H9 (cell line): ENCODE measurements at regions not wholly inside any gene's neighbourhood (a gene's known extent, or its start where the extent isn't known, plus 50 kb on each side); places are given as distances from the start of the nearest gene placed in this dataset.

Source experiments
- DNase-seq: peaks from one replicate; pipeline ENCODE4 v3.0.0-alpha.2; 2017
- H2AFZ ChIP-seq: one replicate; pipeline ENCODE4 v1.6.1; 2013; ENCODE audit warnings: mild to moderate bottlenecking, low read length, control low read depth, moderate library complexity
- H2AK5ac ChIP-seq: 2 replicates; pipeline ENCODE4 v1.6.1; 2013; ENCODE audit warnings: low read length, control low read depth, mixed read lengths; ENCODE audit not compliant: insufficient read length
- H2BK120ac ChIP-seq: one replicate; pipeline ENCODE4 v1.6.1; 2013; ENCODE audit warnings: low read depth, mild to moderate bottlenecking, low read length, control low read depth, inconsistent platforms; ENCODE audit not compliant: poor library complexity, severe bottlenecking
- H2BK12ac ChIP-seq: 2 replicates; pipeline ENCODE4 v1.6.1; 2013; ENCODE audit warnings: low read length, control low read depth, mixed read lengths, low read depth; ENCODE audit not compliant: insufficient read length
- H2BK15ac ChIP-seq: 2 replicates; pipeline ENCODE4 v1.6.1; 2013; ENCODE audit warnings: low read depth, low read length, control low read depth
- H2BK20ac ChIP-seq: one replicate; pipeline ENCODE4 v1.6.1; 2013; ENCODE audit warnings: low read depth, mild to moderate bottlenecking, low read length, control low read depth, inconsistent platforms; ENCODE audit not compliant: poor library complexity, severe bottlenecking
- H2BK5ac ChIP-seq: 2 replicates; pipeline ENCODE4 v1.6.1; 2013; ENCODE audit warnings: low read length, control low read depth, mixed read lengths; ENCODE audit not compliant: insufficient read length
- H3K14ac ChIP-seq: 2 replicates; pipeline ENCODE4 v1.6.1; 2013; ENCODE audit warnings: low read length, control low read depth; ENCODE audit not compliant: insufficient read depth
- H3K18ac ChIP-seq: 2 replicates; pipeline ENCODE4 v1.6.1; 2013; ENCODE audit warnings: low read depth, mild to moderate bottlenecking, mixed read lengths, low read length, control low read depth; ENCODE audit not compliant: insufficient read length
- H3K23ac ChIP-seq: 2 replicates; pipeline ENCODE4 v1.6.1; 2013; ENCODE audit warnings: low read length, control low read depth, mixed read lengths, low read depth; ENCODE audit not compliant: insufficient read length
- H3K23me2 ChIP-seq: 2 replicates; pipeline ENCODE4 v1.6.1; 2013; ENCODE audit warnings: low read depth, mild to moderate bottlenecking, mixed read lengths, low read length, control low read depth; ENCODE audit not compliant: insufficient read length, poor library complexity, severe bottlenecking
- H3K27ac ChIP-seq: 2 replicates; pipeline ENCODE4 v1.5.1; 2013; ENCODE audit warnings: low read length, control low read depth, mixed read lengths, low read depth; ENCODE audit not compliant: insufficient read length
- H3K27me3 ChIP-seq: 2 replicates; pipeline ENCODE4 v1.6.1; 2013; ENCODE audit warnings: low read length, control low read depth, inconsistent platforms; ENCODE audit not compliant: insufficient read depth
- H3K4ac ChIP-seq: 2 replicates; pipeline ENCODE4 v1.6.1; 2013; ENCODE audit warnings: low read depth, mild to moderate bottlenecking, control low read depth, inconsistent platforms, low read length, moderate library complexity
- H3K4me1 ChIP-seq: 2 replicates; pipeline ENCODE4 v1.6.1; 2013; ENCODE audit warnings: low read length, control low read depth, inconsistent platforms; ENCODE audit not compliant: insufficient read depth
- H3K4me2 ChIP-seq: 2 replicates; pipeline ENCODE4 v1.6.1; 2013; ENCODE audit warnings: low read length, control low read depth, mixed read lengths; ENCODE audit not compliant: insufficient read length, insufficient read depth
- H3K56ac ChIP-seq: 2 replicates; pipeline ENCODE4 v1.6.1; 2013; ENCODE audit warnings: low read depth, mild to moderate bottlenecking, mixed read lengths, low read length, control low read depth; ENCODE audit not compliant: insufficient read length
- H3K79me1 ChIP-seq: 2 replicates; pipeline ENCODE4 v1.6.1; 2013; ENCODE audit warnings: low read depth, mild to moderate bottlenecking, moderate library complexity, low read length, control low read depth, inconsistent platforms; ENCODE audit not compliant: insufficient read depth, poor library complexity, severe bottlenecking
- H3K79me2 ChIP-seq: 2 replicates; pipeline ENCODE4 v1.6.1; 2013; ENCODE audit warnings: low read length, control low read depth, inconsistent platforms; ENCODE audit not compliant: insufficient read depth
- H3K9ac ChIP-seq: 2 replicates; pipeline ENCODE4 v1.6.1; 2013; ENCODE audit warnings: low read length, control low read depth, mixed read lengths; ENCODE audit not compliant: insufficient read length; ENCODE audit errors: extremely low read depth
- H3K9me3 ChIP-seq: one replicate; pipeline ENCODE4 v1.6.1; 2013; ENCODE audit warnings: low read depth, low read length, inconsistent platforms; ENCODE audit not compliant: control insufficient read depth
- H3T11ph ChIP-seq: one replicate; pipeline ENCODE4 v1.6.1; 2013; ENCODE audit warnings: mild to moderate bottlenecking, low read length, control low read depth, inconsistent platforms
- H4K20me1 ChIP-seq: one replicate; pipeline ENCODE4 v1.6.1; 2013; ENCODE audit not compliant: control insufficient read depth, insufficient read length, insufficient read depth
- H4K5ac ChIP-seq: 2 replicates; pipeline ENCODE4 v1.6.1; 2013; ENCODE audit warnings: low read depth, mild to moderate bottlenecking, mixed read lengths, low read length, control low read depth; ENCODE audit not compliant: insufficient read length
- H4K8ac ChIP-seq: replicated peaks from 2 replicates; pipeline ENCODE4 v1.6.1; 2013; ENCODE audit warnings: low read length, control low read depth, mixed read lengths, low read depth; ENCODE audit not compliant: insufficient read length
- H4K91ac ChIP-seq: 2 replicates; pipeline ENCODE4 v1.6.1; 2013; ENCODE audit warnings: low read depth, mild to moderate bottlenecking, moderate library complexity, mixed read lengths, low read length, control low read depth; ENCODE audit not compliant: insufficient read length
- H3K27ac Mint-ChIP-seq, 3 experiments: 2 replicates in 2 of 3; 3 replicates in 1 of 3; pipeline ENCODE4 v1.8.0; 2020 to 2021; ENCODE audit warnings: mixed read lengths in 3 of 3, mild to moderate bottlenecking in 1 of 3, moderate library complexity in 1 of 3
- H3K27me3 Mint-ChIP-seq: 2 replicates; pipeline ENCODE4 v1.8.0; 2021; ENCODE audit warnings: low read depth, mild to moderate bottlenecking, moderate library complexity, mixed read lengths
- H3K36me3 Mint-ChIP-seq, 3 experiments: 2 replicates in 2 of 3; 3 replicates in 1 of 3; pipeline ENCODE4 v1.8.0; 2020 to 2021; ENCODE audit warnings: low read depth in 3 of 3, mixed read lengths in 3 of 3; ENCODE audit not compliant: insufficient read depth in 1 of 3
- H3K4me1 Mint-ChIP-seq, 2 experiments: 2 replicates each; pipeline ENCODE4 v1.8.0; 2020; ENCODE audit warnings: mixed read lengths in 2 of 2
- H3K4me3 Mint-ChIP-seq, 2 experiments: 2 replicates in 1 of 2; 3 replicates in 1 of 2; pipeline ENCODE4 v1.8.0; 2020 to 2021; ENCODE audit warnings: mild to moderate bottlenecking in 2 of 2, mixed read lengths in 2 of 2, moderate library complexity in 1 of 2
- H3K9me3 Mint-ChIP-seq, 2 experiments: 2 replicates in 1 of 2; 3 replicates in 1 of 2; pipeline ENCODE4 v1.8.0; 2020; ENCODE audit warnings: mild to moderate bottlenecking in 2 of 2, mixed read lengths in 2 of 2, moderate library complexity in 1 of 2
- WGBS: extraction: QIAGEN DNeasy Blood & Tissue Kit; methylation state at CpG from one replicate; pipeline ENCODE4 v1.1.7; 2013; ENCODE audit warnings: missing lambda C conversion rate, low lambda C conversion rate, mixed read lengths; ENCODE audit not compliant: insufficient read length; ENCODE audit errors: extremely low coverage; 5-methylcytosine and 5-hydroxymethylcytosine counted together
- TF ChIP-seq, protein P1 (sequence below): fragments of 200-600 bp; sonication (generic); conservative IDR thresholded peaks from 3 replicates; pipeline ENCODE4 v1.8.0; 2021; ENCODE audit warnings: antibody characterized with exemption, mild to moderate bottlenecking

DNA sequence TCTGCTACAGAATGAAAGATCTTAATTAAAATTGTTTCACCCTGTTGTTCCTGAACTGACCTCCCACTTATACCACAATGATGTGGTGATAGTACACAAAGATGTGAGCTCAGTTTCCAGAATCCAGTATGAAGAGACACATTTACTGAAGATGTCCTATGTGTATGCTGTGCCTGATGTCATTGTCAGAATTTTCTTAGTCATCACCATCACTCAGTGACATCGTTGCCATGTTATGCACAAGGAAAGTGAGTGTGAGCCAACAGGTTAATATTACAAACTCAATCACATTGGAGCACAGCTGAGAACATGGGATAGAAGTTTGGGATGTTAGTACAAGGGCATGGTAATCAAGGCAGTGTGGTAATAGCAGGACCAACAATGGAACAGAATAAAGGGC lies 199.7 kb upstream of the CHRNA7 start:
- Histone ChIP-seq H2AK5ac (no peak overlapping the region), H3K27me3 (no peaks in the 10 kb centered on the region), H3K18ac (no peak overlapping the region), H2AFZ (no peak overlapping the region), H3K23me2 (no peaks in the 10 kb centered on the region), H3K56ac (no peak overlapping the region), H3K9ac (no peak overlapping the region), H3K4me1 (no peaks in the 10 kb centered on the region), H4K5ac (no peak overlapping the region), H4K91ac (no peak overlapping the region), H2BK12ac (no peak overlapping the region), H3K79me2 (no peaks in the 10 kb centered on the region), H3K14ac (no peak overlapping the region), H3K4me2 (no peak overlapping the region), H3K4ac (no peak overlapping the region), H3K9me3 (no peaks in the 10 kb centered on the region), H3K27ac (no peak overlapping the region), H2BK20ac (no peak overlapping the region), H2BK120ac (no peak overlapping the region), H3K79me1 (no peaks in the 10 kb centered on the region), H4K8ac (no peak overlapping the region), H3K23ac (no peak overlapping the region), H2BK15ac (no peak overlapping the region), H2BK5ac (no peak overlapping the region), H3T11ph (no peak overlapping the region), H4K20me1 (no peaks in the 10 kb centered on the region)
- no CpG with 5 or more reads among the region's 1 CpG for WGBS
- Mint-ChIP-seq H3K27ac (no peak overlapping the region), H3K4me1 (peaks cover 0 to 6% of the 10 kb centered on the region in 2 experiments; a peak in 1 of 4 replicates), H3K36me3 (peaks cover 0 to 20% (median 1%) of the 10 kb centered on the region in 3 experiments; a peak in 3 of 7 replicates), H3K4me3 (no peak overlapping the region), H3K9me3 (peaks cover 8 to 15% of the 10 kb centered on the region in 2 experiments; a peak in 3 of 5 replicates), H3K27me3 (no peaks in the 10 kb centered on the region)
- TF ChIP-seq, protein P1, sequence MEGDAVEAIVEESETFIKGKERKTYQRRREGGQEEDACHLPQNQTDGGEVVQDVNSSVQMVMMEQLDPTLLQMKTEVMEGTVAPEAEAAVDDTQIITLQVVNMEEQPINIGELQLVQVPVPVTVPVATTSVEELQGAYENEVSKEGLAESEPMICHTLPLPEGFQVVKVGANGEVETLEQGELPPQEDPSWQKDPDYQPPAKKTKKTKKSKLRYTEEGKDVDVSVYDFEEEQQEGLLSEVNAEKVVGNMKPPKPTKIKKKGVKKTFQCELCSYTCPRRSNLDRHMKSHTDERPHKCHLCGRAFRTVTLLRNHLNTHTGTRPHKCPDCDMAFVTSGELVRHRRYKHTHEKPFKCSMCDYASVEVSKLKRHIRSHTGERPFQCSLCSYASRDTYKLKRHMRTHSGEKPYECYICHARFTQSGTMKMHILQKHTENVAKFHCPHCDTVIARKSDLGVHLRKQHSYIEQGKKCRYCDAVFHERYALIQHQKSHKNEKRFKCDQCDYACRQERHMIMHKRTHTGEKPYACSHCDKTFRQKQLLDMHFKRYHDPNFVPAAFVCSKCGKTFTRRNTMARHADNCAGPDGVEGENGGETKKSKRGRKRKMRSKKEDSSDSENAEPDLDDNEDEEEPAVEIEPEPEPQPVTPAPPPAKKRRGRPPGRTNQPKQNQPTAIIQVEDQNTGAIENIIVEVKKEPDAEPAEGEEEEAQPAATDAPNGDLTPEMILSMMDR: no peak
- DNase-seq: no peak
